GM19099 (cell line): ENCODE measurements at regions not wholly inside any gene's neighbourhood (a gene's known extent, or its start where the extent isn't known, plus 50 kb on each side); places are given as distances from the start of the nearest gene placed in this dataset.

ENCODE experiments used
- POLR2A ChIP-seq: IDR thresholded peaks from 3 replicates; pipeline ENCODE4 v1.6.1; 2011; ENCODE audit warnings: low read depth; ENCODE audit not compliant: insufficient read length; ENCODE audit errors: extremely low read depth

DNA sequence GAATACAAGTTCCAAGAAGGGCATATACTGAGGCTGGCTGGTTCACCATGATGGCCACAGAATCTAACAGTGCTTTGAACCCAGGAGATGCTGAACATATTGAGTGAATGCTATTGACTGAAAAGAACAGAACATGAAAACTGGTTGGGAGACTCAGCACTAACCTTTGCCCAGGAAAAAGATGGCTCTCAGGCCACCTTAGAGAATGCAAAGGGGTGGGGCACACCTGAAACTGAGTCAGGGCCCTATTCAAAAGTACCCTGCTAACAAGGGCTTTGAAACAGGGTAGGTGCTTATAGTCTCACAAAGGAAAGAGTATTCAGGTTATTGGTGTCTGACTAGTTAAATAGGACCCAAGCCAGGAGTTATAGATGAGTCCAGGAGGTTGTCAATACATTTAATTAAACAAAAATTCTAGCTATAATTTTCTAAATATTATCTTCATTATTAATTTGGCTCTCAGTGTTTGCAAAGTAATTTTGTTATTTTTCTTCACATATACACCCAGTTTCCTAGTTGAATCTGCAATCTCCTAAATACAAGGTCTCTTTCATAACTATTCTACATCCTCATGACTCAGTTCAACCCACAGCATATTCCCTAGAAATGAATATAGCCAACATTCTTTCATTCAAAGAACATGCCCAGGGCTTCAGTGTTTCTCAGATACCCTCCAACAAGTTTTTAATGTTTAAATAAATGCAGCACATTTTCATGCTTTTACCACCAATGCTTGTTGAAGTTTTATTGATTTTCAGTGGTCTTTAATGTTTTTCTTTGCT lies 144.2 kb upstream of the RAPGEF2 start:
- no peak for TF ChIP-seq POLR2A

DNA sequence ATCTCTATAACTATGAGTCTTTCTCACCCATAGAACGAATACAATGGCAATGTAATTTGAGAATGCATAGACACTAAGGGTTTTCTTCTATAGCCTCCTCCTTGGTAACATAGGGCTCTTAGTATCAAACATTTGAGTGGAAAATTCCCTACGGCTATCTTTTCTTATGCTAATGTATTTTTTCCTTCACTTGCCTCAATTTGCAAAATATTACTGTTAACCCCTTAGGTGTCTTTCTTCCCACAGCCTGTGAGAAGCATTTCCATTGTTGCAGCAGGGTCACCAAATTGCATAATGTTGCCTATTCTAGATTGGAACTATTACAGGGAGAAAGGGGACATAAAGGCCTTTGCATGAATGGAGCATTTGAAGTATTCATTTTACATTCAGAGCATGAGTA lies 140.5 kb upstream of the RAPGEF2 start:
- TF ChIP-seq POLR2A: no peak

DNA sequence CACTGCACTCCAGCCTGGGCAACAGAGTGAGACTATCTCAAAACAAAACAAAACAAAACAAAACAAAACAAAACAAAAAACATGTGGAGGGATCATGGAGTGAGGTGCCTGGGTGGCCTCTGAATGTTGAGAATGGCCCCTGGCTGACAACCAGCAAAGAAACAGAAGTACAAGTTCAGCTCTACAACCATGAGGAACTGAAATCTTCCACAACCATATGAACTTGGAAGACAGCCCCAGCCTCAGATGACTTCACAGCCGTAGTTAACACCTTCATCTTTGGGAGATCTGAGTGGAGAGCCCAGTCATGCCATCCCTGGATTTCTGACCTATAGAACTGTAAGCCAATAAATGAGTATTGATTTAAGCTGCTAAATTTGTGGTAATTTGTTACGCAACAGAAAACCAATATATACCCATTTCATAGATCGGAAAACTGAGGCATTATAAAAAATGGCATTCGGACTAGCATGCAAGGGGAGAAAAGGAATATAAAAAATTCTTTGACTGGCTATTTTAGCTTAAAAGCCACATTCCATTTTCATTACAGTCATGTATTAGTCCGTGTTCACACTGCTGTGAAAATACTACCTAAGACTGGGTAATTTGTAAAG lies 138.7 kb upstream of the RAPGEF2 start:
- no peak for TF ChIP-seq POLR2A

DNA sequence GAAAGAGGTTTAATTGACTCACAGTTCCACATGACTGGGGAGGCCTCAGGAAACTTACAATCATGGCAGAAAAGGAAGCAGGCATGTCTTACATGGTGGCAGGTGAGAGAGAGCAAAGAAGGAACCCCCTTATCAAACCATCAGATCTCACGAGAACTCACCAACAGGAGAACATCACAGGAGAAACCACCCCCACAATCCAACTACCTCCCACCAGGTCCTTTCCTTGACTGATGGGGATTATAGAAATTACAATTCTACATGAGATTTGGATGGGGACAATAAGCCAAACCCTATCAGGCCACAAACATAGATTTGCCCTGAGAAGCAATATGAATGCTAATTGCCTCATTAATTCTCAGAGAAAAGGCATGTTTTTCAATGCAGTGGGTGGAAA lies 138.2 kb upstream of the RAPGEF2 start:
- no peak for TF ChIP-seq POLR2A

DNA sequence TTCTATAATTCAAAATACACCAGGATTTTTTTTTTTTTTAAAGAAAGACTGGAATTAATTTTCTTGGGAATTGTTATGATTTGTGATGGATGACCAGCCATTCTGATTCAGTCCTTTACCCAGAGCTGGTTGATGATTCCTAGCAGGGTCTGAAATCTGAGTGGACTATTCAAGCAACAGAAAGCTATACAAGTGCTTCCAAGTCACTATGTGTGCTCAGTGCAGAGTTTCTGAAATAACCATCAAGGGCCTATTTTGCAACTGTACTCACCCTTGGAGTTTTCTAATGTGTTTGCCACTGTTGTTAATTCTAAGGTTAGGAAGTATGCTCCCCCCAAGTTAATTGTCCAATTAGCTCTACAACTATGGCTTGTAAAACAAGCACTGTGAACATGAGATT lies 137.7 kb upstream of the RAPGEF2 start:
- no peak for TF ChIP-seq POLR2A

DNA sequence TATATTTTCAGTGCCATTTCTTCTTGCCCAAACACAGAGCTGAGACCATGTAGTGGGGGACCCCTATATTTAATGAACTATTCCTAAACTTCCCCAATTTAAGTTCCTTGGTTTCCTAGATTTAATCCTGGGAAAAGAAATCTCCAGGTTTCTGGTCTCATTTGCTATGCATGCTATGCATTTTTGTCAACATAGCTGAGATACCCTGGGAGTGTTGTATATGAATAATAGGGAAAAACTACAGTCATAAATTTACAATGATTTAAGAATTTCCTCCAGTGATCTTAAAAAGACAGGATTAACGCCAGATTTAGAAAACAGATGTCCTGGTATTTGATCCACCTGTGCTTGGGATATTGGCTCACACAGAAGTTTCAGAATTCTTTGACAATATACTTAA lies 136.8 kb upstream of the RAPGEF2 start:
- no peak for TF ChIP-seq POLR2A

DNA sequence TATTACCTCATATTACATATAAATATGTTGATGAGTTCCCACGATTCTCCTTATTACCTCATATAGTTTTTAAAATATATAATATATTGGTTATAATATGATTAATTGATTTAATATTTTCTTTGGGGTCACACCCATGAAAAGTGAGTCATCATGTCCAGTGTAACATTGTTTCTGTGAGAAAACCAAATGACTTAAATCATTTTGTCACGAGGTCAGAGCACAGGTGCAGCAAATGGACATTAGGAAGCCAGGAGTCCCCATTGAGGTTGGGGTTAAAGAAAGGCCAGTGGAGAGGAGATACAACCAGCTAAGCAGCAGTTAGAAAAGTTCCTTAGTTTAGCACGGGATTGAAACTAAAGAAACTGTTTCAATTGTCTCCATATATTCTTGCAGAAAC lies 133.9 kb upstream of the RAPGEF2 start:
- no peak for TF ChIP-seq POLR2A

DNA sequence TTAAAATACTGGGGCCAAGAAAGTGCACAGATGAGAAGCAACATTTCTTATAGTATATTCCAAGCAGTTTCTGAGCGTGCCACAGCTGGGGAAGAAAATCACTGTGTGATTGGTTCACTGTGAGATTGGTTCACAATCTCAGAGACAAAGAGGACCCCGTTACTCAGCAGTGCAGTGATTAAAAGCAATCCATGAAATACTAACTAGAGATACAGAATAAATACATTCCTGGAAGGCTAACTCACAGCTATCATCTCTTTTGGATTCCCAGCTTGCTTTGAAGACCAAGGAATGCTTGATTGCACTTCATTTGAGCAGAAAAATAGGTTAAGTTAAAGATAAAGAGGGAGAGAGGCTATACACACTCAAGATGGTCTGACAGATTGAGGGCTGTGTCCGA lies 132.1 kb upstream of the RAPGEF2 start:
- no peak for TF ChIP-seq POLR2A

DNA sequence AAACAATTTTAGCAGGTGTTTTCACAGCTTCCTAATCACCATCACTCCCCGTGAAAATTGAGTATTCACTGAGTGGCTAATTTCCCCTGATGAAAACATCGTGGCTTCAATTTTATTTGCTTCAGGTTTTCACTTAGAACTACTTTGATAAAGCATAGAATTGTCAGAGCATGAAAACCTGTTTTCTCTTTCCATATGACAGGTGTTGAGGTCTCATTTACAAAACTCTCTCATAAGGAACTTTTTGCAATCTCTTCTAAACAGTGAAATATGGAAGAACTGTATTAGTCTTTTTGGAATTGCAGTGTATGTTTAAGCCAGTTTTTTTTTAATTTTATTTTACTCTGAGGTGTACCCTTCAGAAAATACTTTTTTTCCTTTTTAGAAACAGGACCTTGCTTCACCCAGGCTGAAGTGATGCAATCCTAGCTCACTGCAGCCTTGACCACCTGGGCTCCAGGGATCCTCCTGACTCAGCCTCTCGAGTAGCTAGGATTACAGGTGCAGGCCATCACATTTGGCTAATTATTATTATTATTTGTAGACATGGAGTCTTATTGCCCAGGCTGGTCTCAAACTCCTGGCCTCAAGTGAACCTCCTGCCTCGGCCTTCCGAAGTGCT lies 111.2 kb upstream of the RAPGEF2 start:
- no peak for TF ChIP-seq POLR2A

DNA sequence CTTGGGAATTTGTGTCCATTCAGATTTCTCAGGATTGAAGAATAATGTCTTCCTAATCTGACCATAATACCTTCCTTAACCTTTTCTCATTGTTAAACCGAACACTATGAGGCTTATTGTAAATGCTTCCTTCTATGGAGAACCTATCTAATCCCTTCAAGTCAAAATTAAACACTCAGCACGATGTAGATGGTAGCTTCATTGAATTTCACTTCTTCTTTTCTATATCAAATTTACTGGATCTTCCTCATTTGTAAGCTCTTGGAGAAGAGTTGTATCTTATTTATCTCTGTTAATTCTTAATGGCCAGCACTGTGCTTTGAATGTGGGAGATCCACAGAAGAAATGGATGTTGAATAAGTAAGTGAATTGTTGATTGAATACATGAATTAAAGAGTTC lies 109.0 kb upstream of the RAPGEF2 start:
- TF ChIP-seq POLR2A: no peak

DNA sequence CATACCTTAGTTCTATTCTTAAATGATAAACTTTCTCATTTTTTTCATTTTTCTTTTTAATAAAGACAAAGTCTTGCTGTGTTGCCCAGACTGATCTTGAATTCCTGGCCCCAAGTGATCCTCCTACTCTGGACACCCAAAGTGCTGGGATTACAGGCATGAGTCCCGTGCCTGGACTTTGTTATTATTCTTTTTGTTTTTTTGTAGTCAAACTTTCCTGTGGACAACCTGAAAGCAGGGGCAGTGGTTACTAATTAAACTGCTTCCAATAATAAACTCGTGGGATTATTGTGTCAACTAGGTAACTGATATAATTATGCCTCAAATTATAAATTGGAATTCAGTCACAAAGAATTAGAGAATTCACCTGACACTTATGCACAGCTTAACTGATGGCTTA lies 107.8 kb upstream of the RAPGEF2 start:
- TF ChIP-seq POLR2A: no peak

DNA sequence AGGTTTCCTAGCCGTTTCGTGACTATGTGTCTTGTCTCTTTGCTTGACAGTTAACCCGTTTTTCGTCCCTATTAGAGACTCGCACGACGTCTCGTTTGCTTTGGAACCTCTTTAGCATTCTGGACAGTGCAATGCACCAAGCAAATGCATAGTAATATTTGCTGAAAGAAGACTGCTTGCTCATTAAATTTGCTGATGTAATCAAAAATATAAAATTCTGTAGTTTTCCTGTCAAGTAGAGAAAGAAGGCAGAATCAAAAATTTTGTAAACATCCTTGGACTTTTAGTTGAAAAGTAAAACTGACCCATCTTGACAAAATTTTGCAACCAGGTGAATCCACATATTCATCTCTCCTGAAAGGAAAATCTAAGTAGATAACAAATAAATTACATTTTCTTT lies 106.9 kb upstream of the RAPGEF2 start:
- no peak for TF ChIP-seq POLR2A

DNA sequence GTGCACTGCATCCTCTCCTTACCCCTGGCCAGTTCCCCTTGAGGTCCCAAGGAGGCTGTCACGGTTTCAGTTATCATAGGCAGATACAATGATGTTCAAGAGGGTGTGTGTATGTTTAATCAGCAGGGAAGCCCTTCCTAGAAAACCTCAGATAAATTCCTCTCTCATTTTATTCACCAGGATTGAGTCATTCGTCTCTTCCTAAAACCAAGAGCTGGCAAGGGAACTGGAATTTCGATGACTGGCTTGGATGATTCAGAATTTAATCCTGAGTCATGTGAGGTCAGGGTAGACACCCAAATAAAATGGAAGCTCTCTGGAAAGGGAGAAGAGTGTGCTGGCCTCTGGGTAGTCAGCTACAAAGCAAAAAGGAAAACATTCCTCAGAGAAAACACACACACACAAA lies 106.2 kb upstream of the RAPGEF2 start:
- no peak for TF ChIP-seq POLR2A

DNA sequence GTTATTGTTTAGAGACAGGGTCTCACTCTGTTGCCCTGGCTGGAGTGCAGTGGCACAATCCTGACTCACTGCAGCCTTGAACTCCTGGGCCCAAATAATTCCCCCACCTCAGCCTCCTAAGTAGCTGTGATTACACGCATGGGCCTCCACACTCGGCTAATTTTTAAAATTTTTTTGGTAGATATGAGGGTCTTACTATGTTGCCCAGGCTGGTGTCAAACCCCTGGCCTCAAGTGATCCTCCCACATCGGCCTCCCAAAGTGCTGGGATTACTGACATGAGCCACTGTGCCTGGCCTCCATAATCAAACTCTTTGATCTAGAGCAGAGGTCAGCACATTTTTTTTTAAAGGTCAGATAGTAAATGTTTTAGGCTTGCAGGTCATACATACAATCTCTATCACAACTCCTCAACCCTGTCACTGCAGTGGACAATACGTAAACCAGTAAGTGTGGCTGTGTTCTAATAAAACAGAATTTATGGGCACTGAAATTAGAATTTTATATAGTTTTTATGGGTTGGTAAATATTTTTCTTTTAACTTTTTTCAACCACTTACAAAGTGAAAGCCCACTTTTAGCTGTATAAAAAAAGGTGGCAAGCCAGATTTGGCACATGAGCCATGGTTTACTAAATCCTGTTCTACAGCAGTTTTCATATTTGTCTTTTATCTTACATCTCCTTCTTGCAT lies 105.1 kb upstream of the RAPGEF2 start:
- no peak for TF ChIP-seq POLR2A

DNA sequence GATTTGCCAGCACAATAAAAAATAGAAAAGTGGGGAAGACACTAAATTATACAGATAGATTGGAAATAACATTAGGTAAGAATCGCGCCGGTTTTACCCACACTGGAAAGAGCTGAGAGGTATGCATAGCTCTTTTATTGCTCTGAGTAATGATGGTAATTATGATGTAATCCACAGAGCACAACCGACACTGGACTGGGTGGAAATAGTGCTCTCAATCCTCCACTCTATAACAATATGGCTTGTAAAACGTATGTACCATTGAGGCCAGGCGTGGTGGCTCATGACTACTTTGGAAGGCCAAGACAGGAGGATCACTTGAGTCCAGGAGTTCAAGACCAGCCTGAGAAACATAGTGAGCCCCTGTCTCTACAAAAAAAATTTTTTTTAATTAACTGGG lies 104.3 kb upstream of the RAPGEF2 start:
- no peak for TF ChIP-seq POLR2A
